Stimulated activated CD8-positive, alpha-beta memory T cell treated with anti-CD3 and anti-CD28 coated beads, Interleukin-4, amount 100 ng/mL, for 4 hours (primary cell): ENCODE measurements at regions not wholly inside any gene's neighbourhood (a gene's known extent, or its start where the extent isn't known, plus 50 kb on each side); places are given as distances from the start of the nearest gene placed in this dataset.

Source experiments
- DNase-seq, 2 donors: peaks; one replicate each; pipeline ENCODE4 v3.0.0-alpha.2; 2020; ENCODE audit warnings: low read depth in 2 of 2, low spot score in 1 of 2

GRCh38 chr1:226816576-226816975 lies 53.8 kb upstream of the PSEN2 start:
- no peak for DNase-seq

GRCh38 chr1:226814751-226815537 lies 55.5 kb upstream of the PSEN2 start:
- DNase-seq = no peak

GRCh38 chr1:226813671-226814591 lies 56.5 kb upstream of the PSEN2 start:
- no peak for DNase-seq

GRCh38 chr1:226810681-226811080 lies 59.7 kb upstream of the PSEN2 start:
- DNase-seq = no peak

- no peak for DNase-seq
These were observed 60.4 kb upstream of the PSEN2 start for GRCh38 chr1:226809785-226810571.

- DNase-seq = no peak
These were observed 61.9 kb upstream of the PSEN2 start for GRCh38 chr1:226808501-226808900.

GRCh38 chr1:226806988-226807387 lies 63.4 kb upstream of the PSEN2 start:
- no peak for DNase-seq

- no peak for DNase-seq
These were observed 65.3 kb upstream of the PSEN2 start for GRCh38 chr1:226804907-226805759.

- DNase-seq = no peak
These were observed 61.8 kb upstream of the ITPKB start for GRCh38 chr1:226800763-226801380.

GRCh38 chr1:226799634-226800281 lies 60.7 kb upstream of the ITPKB start:
- DNase-seq = no peak

- peak; percentile 16 to 27 for DNase-seq
These were observed 59.6 kb upstream of the ITPKB start for GRCh38 chr1:226798427-226799411.

- no peak for DNase-seq
These were observed 58.1 kb upstream of the ITPKB start for GRCh38 chr1:226797151-226797550.

GRCh38 chr1:226793620-226794276 lies 54.7 kb upstream of the ITPKB start:
- DNase-seq = no peak

- DNase-seq = no peak
These were observed 53.3 kb upstream of the ITPKB start for GRCh38 chr1:226792368-226792767.

- no peak for DNase-seq
These were observed 51.6 kb upstream of the ITPKB start for GRCh38 chr1:226790545-226791181.

GRCh38 chr1:226788965-226789364 lies 49.9 kb upstream of the ITPKB start:
- DNase-seq = no peak
